Activated B cell treated with CpG ODN at 0.5 μM for 24 hours (primary cell): ENCODE measurements at regions not wholly inside any gene's neighbourhood (a gene's known extent, or its start where the extent isn't known, plus 50 kb on each side); places are given as distances from the start of the nearest gene placed in this dataset.

ENCODE experiments used
- ATAC-seq: fragments of 200-7000 bp; cut with Tn5 transposase; one replicate; pipeline ENCODE4 v1.10.0; 2021; ENCODE audit warnings: low read depth, mild to moderate bottlenecking, moderate library complexity
- CTCF ChIA-PET: fragments of 350-600 bp; sonication (Branson Sonifier 250); formaldehyde crosslinking; loops from one replicate; lab custom pipeline; 2021; ENCODE audit warnings: antibody characterized with exemption; lab: Charles Lee
- POLR2A ChIA-PET: fragments of 350-600 bp; sonication (Branson Sonifier 250); formaldehyde crosslinking; loops from one replicate; lab custom pipeline; 2021; ENCODE audit warnings: antibody characterized with exemption; lab: Charles Lee
- DNase-seq: peaks from one replicate; pipeline ENCODE4 v3.0.0; 2022
- H3K27ac Mint-ChIP-seq: one replicate; pipeline ENCODE4 v1.8.0; 2020; ENCODE audit warnings: mixed read lengths
- H3K27me3 Mint-ChIP-seq: one replicate; pipeline ENCODE4 v1.8.0; 2021; ENCODE audit warnings: mixed read lengths
- H3K36me3 Mint-ChIP-seq: one replicate; pipeline ENCODE4 v1.8.0; 2021; ENCODE audit warnings: low read depth, mixed read lengths
- H3K4me1 Mint-ChIP-seq: one replicate; pipeline ENCODE4 v1.8.0; 2021; ENCODE audit warnings: mixed read lengths
- H3K4me3 Mint-ChIP-seq: one replicate; pipeline ENCODE4 v1.8.0; 2020; ENCODE audit warnings: mild to moderate bottlenecking, mixed read lengths
- H3K9me3 Mint-ChIP-seq: one replicate; pipeline ENCODE4 v1.8.0; 2020; ENCODE audit warnings: mixed read lengths
- intact Hi-C: fragments of 100-400 bp; cut with micrococcal nuclease; formaldehyde crosslinking; loops from one replicate; pipeline ENCODE4 v1.15.1; 2024
- TF ChIP-seq, protein P1 (sequence below): fragments of 200-600 bp; IDR thresholded peaks from one replicate; pipeline ENCODE4 v1.8.0; 2022; ENCODE audit warnings: antibody characterized with exemption, mild to moderate bottlenecking

DNA sequence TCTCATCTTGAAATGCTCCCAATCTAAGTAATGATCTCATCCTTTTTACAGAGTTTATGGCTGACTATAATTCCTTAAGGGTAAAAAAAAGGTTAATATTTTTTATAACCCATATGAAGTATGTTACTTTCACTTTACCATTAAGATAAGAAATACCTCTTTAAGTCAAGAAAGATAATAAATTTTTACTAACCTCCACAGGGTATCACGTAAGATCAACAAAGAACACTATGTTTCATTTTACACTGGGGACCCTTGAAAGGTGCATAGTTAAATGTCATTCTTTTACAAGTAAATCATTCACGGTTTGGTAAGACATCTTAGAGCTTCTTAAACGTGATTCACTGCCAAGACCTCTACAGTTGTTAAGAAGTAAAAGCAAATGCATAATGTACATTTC lies 472.7 kb upstream of the CDH9 start:
- ChIA-PET CTCF (no interaction called here), POLR2A (no interaction called here)
- peaks cover 5% of the 10 kb centered on the region for H3K9me3 Mint-ChIP-seq
- H3K27me3 Mint-ChIP-seq: no peaks in the 10 kb centered on the region
- ATAC-seq (no peak), DNase-seq (no peak)
- H3K4me1 Mint-ChIP-seq: no peaks in the 10 kb centered on the region
- TF ChIP-seq, protein P1, sequence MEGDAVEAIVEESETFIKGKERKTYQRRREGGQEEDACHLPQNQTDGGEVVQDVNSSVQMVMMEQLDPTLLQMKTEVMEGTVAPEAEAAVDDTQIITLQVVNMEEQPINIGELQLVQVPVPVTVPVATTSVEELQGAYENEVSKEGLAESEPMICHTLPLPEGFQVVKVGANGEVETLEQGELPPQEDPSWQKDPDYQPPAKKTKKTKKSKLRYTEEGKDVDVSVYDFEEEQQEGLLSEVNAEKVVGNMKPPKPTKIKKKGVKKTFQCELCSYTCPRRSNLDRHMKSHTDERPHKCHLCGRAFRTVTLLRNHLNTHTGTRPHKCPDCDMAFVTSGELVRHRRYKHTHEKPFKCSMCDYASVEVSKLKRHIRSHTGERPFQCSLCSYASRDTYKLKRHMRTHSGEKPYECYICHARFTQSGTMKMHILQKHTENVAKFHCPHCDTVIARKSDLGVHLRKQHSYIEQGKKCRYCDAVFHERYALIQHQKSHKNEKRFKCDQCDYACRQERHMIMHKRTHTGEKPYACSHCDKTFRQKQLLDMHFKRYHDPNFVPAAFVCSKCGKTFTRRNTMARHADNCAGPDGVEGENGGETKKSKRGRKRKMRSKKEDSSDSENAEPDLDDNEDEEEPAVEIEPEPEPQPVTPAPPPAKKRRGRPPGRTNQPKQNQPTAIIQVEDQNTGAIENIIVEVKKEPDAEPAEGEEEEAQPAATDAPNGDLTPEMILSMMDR: no peak
- no peak overlapping the region for H3K4me3 Mint-ChIP-seq
- no peak overlapping the region for H3K27ac Mint-ChIP-seq
- no peaks in the 10 kb centered on the region for H3K36me3 Mint-ChIP-seq
- intact Hi-C loops: no loop called here

DNA sequence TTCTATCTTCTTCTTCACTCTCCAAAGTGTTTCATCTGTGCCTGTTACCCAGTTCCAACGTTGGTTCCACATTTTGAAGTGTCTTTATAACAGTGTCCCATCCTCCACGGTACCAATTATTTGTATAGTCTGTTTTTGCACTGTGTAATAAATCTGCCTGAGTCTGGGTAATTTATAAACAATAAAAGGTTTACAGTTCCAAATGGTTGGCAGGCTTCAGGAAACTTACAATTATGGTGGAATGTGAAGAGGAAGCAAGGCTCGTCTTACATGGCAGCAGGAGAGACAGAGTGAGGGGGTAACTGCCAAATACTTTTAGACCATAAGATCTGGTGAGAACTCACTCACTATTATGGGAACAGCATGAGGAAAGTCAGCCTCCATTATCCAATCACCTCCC lies 465.4 kb upstream of the CDH9 start:
- TF ChIP-seq, protein P1: no peak
- no peaks in the 10 kb centered on the region for H3K4me1 Mint-ChIP-seq
- H3K4me3 Mint-ChIP-seq: no peak overlapping the region
- H3K36me3 Mint-ChIP-seq: no peaks in the 10 kb centered on the region
- CTCF ChIA-PET: no interaction called here
- intact Hi-C loops: no loop called here
- POLR2A ChIA-PET: no interaction called here
- H3K27ac Mint-ChIP-seq: no peak overlapping the region
- peaks cover 3% of the 10 kb centered on the region for H3K9me3 Mint-ChIP-seq
- DNase-seq (no peak), ATAC-seq (no peak)
- no peaks in the 10 kb centered on the region for H3K27me3 Mint-ChIP-seq

DNA sequence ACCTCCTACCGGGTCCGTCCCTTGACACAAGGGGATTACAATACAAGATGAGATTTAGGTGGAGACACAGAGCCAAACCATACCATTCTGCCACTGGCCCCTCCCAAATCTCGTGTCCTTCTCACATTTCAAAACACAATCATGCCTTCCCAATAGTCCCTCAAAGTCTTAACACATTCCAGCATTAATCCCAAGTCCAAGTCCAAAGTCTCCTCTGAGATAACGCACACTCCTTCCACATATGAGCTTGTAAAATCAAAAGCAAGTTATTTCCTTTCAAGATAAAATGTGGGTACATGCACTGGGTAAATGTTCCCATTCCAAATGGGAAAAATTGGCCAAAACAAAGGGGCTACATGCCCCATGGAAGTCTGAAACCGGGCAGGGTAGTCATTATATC lies 463.9 kb upstream of the CDH9 start:
- Mint-ChIP-seq H3K4me3 (no peak overlapping the region), H3K9me3 (peaks cover 3% of the 10 kb centered on the region), H3K4me1 (no peaks in the 10 kb centered on the region), H3K27me3 (no peaks in the 10 kb centered on the region), H3K36me3 (no peaks in the 10 kb centered on the region), H3K27ac (no peak overlapping the region)
- intact Hi-C loops: no loop called here
- ChIA-PET CTCF (no interaction called here), POLR2A (no interaction called here)
- DNase-seq: no peak
- TF ChIP-seq, protein P1: no peak
- no peak for ATAC-seq

DNA sequence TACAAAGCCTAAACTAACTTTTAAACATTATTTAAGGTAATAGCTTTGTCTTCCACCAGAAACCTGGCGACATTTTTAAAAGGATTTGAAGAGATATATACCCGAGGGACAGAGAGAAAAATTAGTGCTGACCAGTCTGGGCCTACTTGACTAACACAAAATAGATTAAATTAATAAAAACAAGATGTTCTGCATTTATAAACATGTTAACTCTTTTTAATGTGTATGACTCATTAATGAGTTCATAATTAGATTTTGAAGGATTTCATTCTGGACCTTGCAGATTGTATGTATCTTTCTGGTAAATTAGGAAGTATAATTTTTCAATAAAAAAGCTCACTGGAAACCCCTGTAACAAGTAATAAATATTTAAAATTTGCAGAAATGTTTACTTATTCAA lies 459.1 kb upstream of the CDH9 start:
- ATAC-seq: no peak
- Mint-ChIP-seq H3K9me3 (peaks cover 12% of the 10 kb centered on the region), H3K36me3 (no peaks in the 10 kb centered on the region), H3K4me1 (no peaks in the 10 kb centered on the region), H3K27me3 (no peaks in the 10 kb centered on the region), H3K27ac (no peak overlapping the region), H3K4me3 (no peak overlapping the region)
- ChIA-PET POLR2A (no interaction called here), CTCF (no interaction called here)
- intact Hi-C loops: no loop called here
- no peak for DNase-seq
- TF ChIP-seq, protein P1: no peak

DNA sequence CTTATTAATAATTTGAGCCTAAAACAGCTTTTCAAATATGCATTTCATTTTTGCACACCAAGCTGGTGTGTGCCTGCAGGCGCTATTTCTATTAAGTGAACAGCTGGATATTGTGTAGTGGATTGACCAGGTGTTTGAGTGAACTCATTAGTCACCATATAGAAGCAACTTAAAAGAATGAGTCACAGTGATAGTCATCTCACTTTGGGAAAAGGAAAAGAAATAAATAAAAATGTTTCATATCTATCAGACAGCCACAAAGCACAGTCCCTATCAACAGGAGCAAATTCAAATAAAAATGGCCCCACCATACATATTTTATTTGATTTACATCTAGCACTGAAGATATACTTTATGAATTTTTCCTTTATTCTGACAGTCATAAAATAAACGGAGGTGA lies 456.5 kb upstream of the CDH9 start:
- DNase-seq (no peak), ATAC-seq (no peak)
- Mint-ChIP-seq H3K27ac (no peak overlapping the region), H3K36me3 (no peaks in the 10 kb centered on the region), H3K9me3 (peaks cover 15% of the 10 kb centered on the region), H3K27me3 (no peaks in the 10 kb centered on the region), H3K4me1 (no peaks in the 10 kb centered on the region), H3K4me3 (no peak overlapping the region)
- POLR2A ChIA-PET: no interaction called here
- intact Hi-C loops: no loop called here
- CTCF ChIA-PET: no interaction called here
- TF ChIP-seq, protein P1: no peak
